HepG2 (cell line): ENCODE measurements at regions not wholly inside any gene's neighbourhood (a gene's known extent, or its start where the extent isn't known, plus 50 kb on each side); places are given as distances from the start of the nearest gene placed in this dataset.

Experiments
- TBX2 ChIP-seq: sonication (generic); formaldehyde crosslinking; IDR thresholded peaks from 2 replicates; pipeline ENCODE4 v1.5.0; 2020; ENCODE audit warnings: missing genetic modification reagents, mild to moderate bottlenecking, borderline replicate concordance
- TOE1 ChIP-seq: sonication (generic); formaldehyde crosslinking; IDR thresholded peaks from 2 replicates; pipeline ENCODE4 v1.4.0; 2020; ENCODE audit warnings: mild to moderate bottlenecking, missing genetic modification reagents
- ZNF318 ChIP-seq: sonication (generic); formaldehyde crosslinking; IDR thresholded peaks from 2 replicates; pipeline ENCODE4 v1.4.0; 2020; ENCODE audit warnings: mild to moderate bottlenecking, missing genetic modification reagents
- ZNF644 ChIP-seq: IDR thresholded peaks from 2 replicates; pipeline ENCODE4 v1.6.1; 2016; ENCODE audit warnings: low read depth
- TF ChIP-seq, protein P1 (sequence below): sonication (generic); formaldehyde crosslinking; IDR thresholded peaks from 2 replicates; pipeline ENCODE4 v1.9.0; 2021; ENCODE audit warnings: missing genetic modification reagents, mild to moderate bottlenecking, borderline replicate concordance

DNA sequence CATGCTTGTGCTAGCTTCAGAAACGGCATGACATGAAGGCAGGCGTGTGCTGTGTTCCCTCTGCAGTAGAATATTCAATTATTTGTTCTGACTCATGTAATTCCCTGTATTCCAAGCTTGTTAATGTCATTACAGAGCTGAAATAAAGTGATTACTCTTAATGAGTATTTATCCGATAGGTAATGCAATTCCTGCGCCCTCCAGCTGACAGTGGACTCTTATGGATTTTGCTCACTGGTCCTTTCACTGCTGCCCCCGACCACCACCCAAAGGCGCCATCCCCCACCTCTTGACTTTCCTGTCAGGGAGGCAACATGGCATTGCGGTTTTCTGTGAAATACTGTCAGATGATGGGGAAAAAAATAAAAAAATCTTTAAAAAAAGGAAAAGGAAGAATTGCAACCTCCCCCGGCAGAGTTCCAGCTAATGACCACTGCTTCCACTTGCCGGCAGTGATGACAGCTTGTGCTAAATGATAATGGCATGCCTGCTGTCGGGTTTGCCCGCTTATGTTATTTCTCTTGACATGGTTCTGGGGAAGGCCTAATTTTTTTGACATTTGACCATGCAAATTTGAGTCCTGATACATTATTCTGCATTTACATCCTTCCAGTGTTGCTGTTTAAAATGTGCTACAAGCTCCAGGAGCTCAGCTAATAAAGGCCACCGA, 335.3 kb upstream of the ADAMTS16 start (continued):
- TF ChIP-seq ZNF318 (CRISPR knock-in tag) (no peak), TBX2 (no peak), ZNF644 (CRISPR knock-in tag) (no peak), TOE1 (CRISPR knock-in tag) (no peak)
- TF ChIP-seq, protein P1, sequence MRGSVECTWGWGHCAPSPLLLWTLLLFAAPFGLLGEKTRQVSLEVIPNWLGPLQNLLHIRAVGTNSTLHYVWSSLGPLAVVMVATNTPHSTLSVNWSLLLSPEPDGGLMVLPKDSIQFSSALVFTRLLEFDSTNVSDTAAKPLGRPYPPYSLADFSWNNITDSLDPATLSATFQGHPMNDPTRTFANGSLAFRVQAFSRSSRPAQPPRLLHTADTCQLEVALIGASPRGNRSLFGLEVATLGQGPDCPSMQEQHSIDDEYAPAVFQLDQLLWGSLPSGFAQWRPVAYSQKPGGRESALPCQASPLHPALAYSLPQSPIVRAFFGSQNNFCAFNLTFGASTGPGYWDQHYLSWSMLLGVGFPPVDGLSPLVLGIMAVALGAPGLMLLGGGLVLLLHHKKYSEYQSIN: no peak
